ENCODE measurements at regions not wholly inside any gene's neighbourhood (a gene's known extent, or its start where the extent isn't known, plus 50 kb on each side); places are given as distances from the start of the nearest gene placed in this dataset.
A peak's percentile ranks its signal among the peaks of the same experiment; 100 is the strongest.

DNA sequence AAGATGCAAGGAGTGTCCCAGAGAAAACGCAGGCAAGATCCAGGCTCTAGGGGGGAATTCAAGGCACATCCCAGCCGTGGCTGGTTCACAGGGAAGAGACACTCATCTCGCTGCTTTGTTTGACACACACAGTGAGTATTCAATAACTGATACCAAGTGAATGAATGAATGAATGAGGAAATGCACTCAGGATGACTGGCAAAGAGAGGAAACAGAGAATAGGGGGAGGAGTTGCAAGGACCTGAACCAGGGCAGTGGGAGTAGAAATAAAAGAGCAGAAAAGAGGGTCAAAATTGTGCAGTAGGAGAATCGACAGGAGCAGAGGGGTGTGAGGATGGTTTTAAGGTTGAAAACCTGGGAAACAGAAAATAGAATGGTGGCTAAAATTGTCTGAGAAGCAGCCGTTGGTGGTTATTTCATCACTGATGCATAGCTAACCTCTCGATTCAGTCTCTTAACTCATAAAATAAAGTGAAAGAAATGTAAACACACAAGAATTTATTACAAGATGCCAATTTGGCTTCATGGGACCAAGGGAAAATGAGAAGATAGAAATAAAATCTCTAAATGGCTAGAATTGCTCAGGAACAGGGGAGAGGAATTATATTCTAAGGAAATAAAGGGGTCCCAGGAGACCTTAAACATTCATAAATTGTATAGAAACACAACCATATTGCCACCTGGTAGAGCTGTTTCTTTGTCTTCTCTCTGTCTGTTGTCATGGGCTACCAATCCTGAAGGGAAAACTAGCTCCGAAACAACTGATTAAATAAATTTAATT, 63.9 kb upstream of the PHLPP1 start:
- no peak for DNase-seq
- H3K14ac ChIP-seq (replicated peaks; ENCODE audit: low read depth, low read length): no peak overlapping the region
- no peak overlapping the region for H2BK120ac ChIP-seq (ENCODE audit: low read depth, low read length)
- 81% methylated on average over 2 of the region's 7 CpGs; no CpG with 5 or more reads in 1 of the 2 experiments for whole genome bisulfite sequencing, 2 experiments (ENCODE audit: extremely low coverage in 2 of 2, insufficient read length in 1 of 2)
- no peaks in the 10 kb centered on the region; the same call in 1 of the 2 replicates for H3K27me3 ChIP-seq (ENCODE audit: control insufficient read depth, insufficient read depth, low read length)
- H4K91ac ChIP-seq (ENCODE audit: insufficient read depth, low read depth, low read length): no peak overlapping the region
- TF ChIP-seq MXI1 (IDR thresholded peaks at IDR 0.05; ENCODE audit: borderline replicate concordance, low read depth, low read length) (no peak), RAD21 (IDR thresholded peaks at IDR 0.05; ENCODE audit: low read length) (no peak), MAFK (IDR thresholded peaks at IDR 0.05; ENCODE audit: low read depth, low read length) (no peak), MAZ (IDR thresholded peaks at IDR 0.05; ENCODE audit: borderline replicate concordance, low read depth, low read length) (no peak), NFE2L2 (IDR thresholded peaks at IDR 0.05; ENCODE audit: low read depth, low read length) (no peak), CHD1 (IDR thresholded peaks at IDR 0.05; ENCODE audit: low read depth, low read length) (no peak), POLR2A (IDR thresholded peaks at IDR 0.05; ENCODE audit: low read depth, low read length) (no peak), CEBPB (IDR thresholded peaks at IDR 0.05; ENCODE audit: low read depth, low read length) (no peak), SMC3 (IDR thresholded peaks at IDR 0.05; ENCODE audit: low read depth, low read length) (no peak), FOS (IDR thresholded peaks at IDR 0.05; ENCODE audit: low read depth, low read length) (no peak), RCOR1 (IDR thresholded peaks at IDR 0.05; ENCODE audit: insufficient replicate concordance, low read length) (no peak), RFX5 (IDR thresholded peaks at IDR 0.05; ENCODE audit: low read depth, low read length) (no peak), BHLHE40 (IDR thresholded peaks at IDR 0.05; ENCODE audit: low read depth, low read length) (no peak)
- TF ChIP-seq, protein P1, sequence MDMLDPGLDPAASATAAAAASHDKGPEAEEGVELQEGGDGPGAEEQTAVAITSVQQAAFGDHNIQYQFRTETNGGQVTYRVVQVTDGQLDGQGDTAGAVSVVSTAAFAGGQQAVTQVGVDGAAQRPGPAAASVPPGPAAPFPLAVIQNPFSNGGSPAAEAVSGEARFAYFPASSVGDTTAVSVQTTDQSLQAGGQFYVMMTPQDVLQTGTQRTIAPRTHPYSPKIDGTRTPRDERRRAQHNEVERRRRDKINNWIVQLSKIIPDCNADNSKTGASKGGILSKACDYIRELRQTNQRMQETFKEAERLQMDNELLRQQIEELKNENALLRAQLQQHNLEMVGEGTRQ (IDR thresholded peaks at IDR 0.05; ENCODE audit: low read depth, low read length): no peak
- TF ChIP-seq, protein P2, sequence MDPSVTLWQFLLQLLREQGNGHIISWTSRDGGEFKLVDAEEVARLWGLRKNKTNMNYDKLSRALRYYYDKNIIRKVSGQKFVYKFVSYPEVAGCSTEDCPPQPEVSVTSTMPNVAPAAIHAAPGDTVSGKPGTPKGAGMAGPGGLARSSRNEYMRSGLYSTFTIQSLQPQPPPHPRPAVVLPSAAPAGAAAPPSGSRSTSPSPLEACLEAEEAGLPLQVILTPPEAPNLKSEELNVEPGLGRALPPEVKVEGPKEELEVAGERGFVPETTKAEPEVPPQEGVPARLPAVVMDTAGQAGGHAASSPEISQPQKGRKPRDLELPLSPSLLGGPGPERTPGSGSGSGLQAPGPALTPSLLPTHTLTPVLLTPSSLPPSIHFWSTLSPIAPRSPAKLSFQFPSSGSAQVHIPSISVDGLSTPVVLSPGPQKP (IDR thresholded peaks at IDR 0.05; ENCODE audit: borderline replicate concordance, low read depth, low read length): no peak
- TF ChIP-seq, protein P3, sequence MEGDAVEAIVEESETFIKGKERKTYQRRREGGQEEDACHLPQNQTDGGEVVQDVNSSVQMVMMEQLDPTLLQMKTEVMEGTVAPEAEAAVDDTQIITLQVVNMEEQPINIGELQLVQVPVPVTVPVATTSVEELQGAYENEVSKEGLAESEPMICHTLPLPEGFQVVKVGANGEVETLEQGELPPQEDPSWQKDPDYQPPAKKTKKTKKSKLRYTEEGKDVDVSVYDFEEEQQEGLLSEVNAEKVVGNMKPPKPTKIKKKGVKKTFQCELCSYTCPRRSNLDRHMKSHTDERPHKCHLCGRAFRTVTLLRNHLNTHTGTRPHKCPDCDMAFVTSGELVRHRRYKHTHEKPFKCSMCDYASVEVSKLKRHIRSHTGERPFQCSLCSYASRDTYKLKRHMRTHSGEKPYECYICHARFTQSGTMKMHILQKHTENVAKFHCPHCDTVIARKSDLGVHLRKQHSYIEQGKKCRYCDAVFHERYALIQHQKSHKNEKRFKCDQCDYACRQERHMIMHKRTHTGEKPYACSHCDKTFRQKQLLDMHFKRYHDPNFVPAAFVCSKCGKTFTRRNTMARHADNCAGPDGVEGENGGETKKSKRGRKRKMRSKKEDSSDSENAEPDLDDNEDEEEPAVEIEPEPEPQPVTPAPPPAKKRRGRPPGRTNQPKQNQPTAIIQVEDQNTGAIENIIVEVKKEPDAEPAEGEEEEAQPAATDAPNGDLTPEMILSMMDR (conservative IDR thresholded peaks at IDR 0.05; ENCODE audit: low read depth, low read length): no peak
- no peak overlapping the region for H2AK9ac ChIP-seq (replicated peaks; ENCODE audit: low read depth, low read length, poor library complexity)
- intact Hi-C loops (cut with micrococcal nuclease): no loop called here
- no peaks in the 10 kb centered on the region for H3K79me1 ChIP-seq (ENCODE audit: low read depth in 1 of 2, low read length in 2 of 2)
- H2BK20ac ChIP-seq (ENCODE audit: low read depth, low read length): no peak overlapping the region
- H4K8ac ChIP-seq (ENCODE audit: low read depth in 2 of 2, low read length in 2 of 2): no peak overlapping the region
- H3K9ac ChIP-seq (ENCODE audit: low read depth, low read length): no peak overlapping the region
- no peak overlapping the region for H2BK5ac ChIP-seq (ENCODE audit: low read depth, low read length, poor library complexity, severe bottlenecking)
- no TSS peak for BruUV-seq (replicated peaks)
- no peak overlapping the region for H2BK15ac ChIP-seq (ENCODE audit: low read depth, low read length)
- H3K36me3 ChIP-seq (ENCODE audit: control insufficient read depth, insufficient read depth, low read length): no peaks in the 10 kb centered on the region
- H3K23ac ChIP-seq (ENCODE audit: low read depth, low read length): no peak overlapping the region
- peak overlapping the region; percentile 18 for H2AFZ ChIP-seq (replicated peaks; ENCODE audit: low read length, poor library complexity)
- ChIA-PET POLR2A (ENCODE audit: unreplicated experiment) (no interaction called here), CTCF (no interaction called here)
- H4K20me1 ChIP-seq (ENCODE audit: insufficient read depth, low read length): no peaks in the 10 kb centered on the region
- H3K4me1 ChIP-seq (ENCODE audit: control insufficient read depth, insufficient read depth, low read length): no peaks in the 10 kb centered on the region
- H3K9me1 ChIP-seq (ENCODE audit: insufficient read depth, low read length): no peaks in the 10 kb centered on the region
- no peak overlapping the region for H3K27ac ChIP-seq (ENCODE audit: insufficient read depth, low read length)
- H2AK5ac ChIP-seq (ENCODE audit: low read depth, low read length): no peak overlapping the region
- dilution Hi-C loops (cut with HindIII; ENCODE audit: low sequenced_read_pairs, unreplicated experiment): no loop called here
- no peak overlapping the region for H3K4me2 ChIP-seq (ENCODE audit: low read depth, low read length)
- H3K56ac ChIP-seq (ENCODE audit: extremely low read depth, insufficient read depth, low read length): no peak overlapping the region
- H3K4me3 ChIP-seq (ENCODE audit: insufficient read depth, low read depth, low read length): no peak overlapping the region
- no peak overlapping the region for H3K18ac ChIP-seq (ENCODE audit: low read depth, low read length)
- no peak overlapping the region for H3K4ac ChIP-seq (ENCODE audit: low read depth, low read length)
- ATAC-seq (ENCODE audit: low read depth): no peak
- no peak overlapping the region for H4K5ac ChIP-seq (ENCODE audit: low read depth, low read length)
- in situ Hi-C loops (cut with MboI; ENCODE audit: low sequenced_read_pairs): no loop called here
- H3K9me3 ChIP-seq (ENCODE audit: control insufficient read depth, insufficient read depth, low read length): no peaks in the 10 kb centered on the region

Data from IMR-90 (cell line).